PC-9 (cell line): ENCODE measurements at regions not wholly inside any gene's neighbourhood (a gene's known extent, or its start where the extent isn't known, plus 50 kb on each side); places are given as distances from the start of the nearest gene placed in this dataset.

Source experiments
- BruUV-seq: library from RNA; stranded (reverse); fragments of 400-500 nt; replicated peaks from 2 replicates; lab custom pipeline; 2021; lab: Mats Ljungman, UMichigan
- CTCF ChIA-PET: fragments of 300-600 bp; sonication (Branson Sonifier 250); formaldehyde crosslinking; loops from one replicate; lab custom pipeline; 2022; ENCODE audit warnings: antibody characterized with exemption; lab: Charles Lee
- POLR2A ChIA-PET: fragments of 300-600 bp; sonication (Branson Sonifier 250); formaldehyde crosslinking; loops from one replicate; lab custom pipeline; 2022; ENCODE audit warnings: antibody characterized with exemption; ENCODE audit not compliant: unreplicated experiment; lab: Charles Lee
- DNase-seq, 2 experiments: peaks; one replicate each; pipeline versions ENCODE4 v3.0.0 to v3.0.0-alpha.2; 2015 to 2022; ENCODE audit warnings: mixed read lengths in 1 of 2
- H2AFZ ChIP-seq: fragments of 200-600 bp; sonication (generic); 2 replicates; pipeline ENCODE4 v1.8.1; 2017; ENCODE audit warnings: antibody characterized with exemption
- H3F3A ChIP-seq: fragments of 200-600 bp; sonication (generic); 2 replicates; pipeline ENCODE4 v1.8.1; 2017; ENCODE audit warnings: antibody characterized with exemption, mild to moderate bottlenecking, low read depth; ENCODE audit not compliant: insufficient read depth
- H3K27ac ChIP-seq: fragments of 200-600 bp; sonication (generic); 2 replicates; pipeline ENCODE4 v1.6.1; 2016; ENCODE audit warnings: mixed run types
- H3K27me3 ChIP-seq: fragments of 200-600 bp; sonication (generic); 2 replicates; pipeline ENCODE4 v1.6.1; 2016; ENCODE audit warnings: low read depth, mixed run types; ENCODE audit not compliant: insufficient read depth
- H3K36me3 ChIP-seq: fragments of 200-600 bp; sonication (generic); 2 replicates; pipeline ENCODE4 v1.6.1; 2016; ENCODE audit warnings: low read depth, mixed run types
- H3K4me1 ChIP-seq: fragments of 200-600 bp; sonication (generic); replicated peaks from 2 replicates; pipeline ENCODE4 v1.6.1; 2016; ENCODE audit warnings: mixed run types; ENCODE audit not compliant: insufficient read depth
- H3K4me2 ChIP-seq: fragments of 200-600 bp; sonication (generic); 2 replicates; pipeline ENCODE4 v1.6.1; 2017; ENCODE audit warnings: mixed run types
- H3K4me3 ChIP-seq: fragments of 200-600 bp; sonication (generic); 2 replicates; pipeline ENCODE4 v1.6.1; 2016; ENCODE audit warnings: mixed run types
- H3K79me2 ChIP-seq: fragments of 200-600 bp; sonication (generic); 2 replicates; pipeline ENCODE4 v1.6.1; 2017; ENCODE audit warnings: low read depth, mixed run types
- H3K9me2 ChIP-seq: fragments of 200-600 bp; sonication (generic); 2 replicates; pipeline ENCODE4 v1.8.1; 2017; ENCODE audit warnings: mild to moderate bottlenecking; ENCODE audit not compliant: insufficient read depth
- H3K9me3 ChIP-seq: fragments of 200-600 bp; sonication (generic); 2 replicates; pipeline ENCODE4 v1.8.1; 2016; ENCODE audit warnings: low read depth; ENCODE audit not compliant: insufficient read depth
- H4K20me1 ChIP-seq: fragments of 200-600 bp; sonication (generic); 2 replicates; pipeline ENCODE4 v1.8.1; 2017; ENCODE audit not compliant: insufficient read depth
- CTCF ChIP-seq: fragments of 200-600 bp; sonication (generic); conservative IDR thresholded peaks from 2 replicates; pipeline ENCODE4 v1.6.1; 2017; ENCODE audit warnings: mixed run types, antibody characterized with exemption, mild to moderate bottlenecking, moderate library complexity
- EZH2 ChIP-seq: fragments of 200-600 bp; sonication (generic); IDR thresholded peaks from 2 replicates; pipeline ENCODE4 v1.8.0; 2017; ENCODE audit warnings: antibody characterized with exemption, low read depth
- intact Hi-C: fragments of 100-400 bp; cut with micrococcal nuclease; formaldehyde crosslinking; loops from one replicate; pipeline ENCODE4 v1.10.0; 2022; ENCODE audit not compliant: unreplicated experiment

- Histone ChIP-seq H3K27ac (no peak overlapping the region), H4K20me1 (no peaks in the 10 kb centered on the region), H3K9me3 (no peaks in the 10 kb centered on the region), H3K4me2 (no peak overlapping the region), H3K27me3 (no peaks in the 10 kb centered on the region), H3K9me2 (no peaks in the 10 kb centered on the region), H3F3A (peaks cover 30% of the 10 kb centered on the region), H3K4me3 (no peak overlapping the region), H3K4me1 (peaks cover 36% of the 10 kb centered on the region), H3K36me3 (no peaks in the 10 kb centered on the region), H2AFZ (no peak overlapping the region), H3K79me2 (no peaks in the 10 kb centered on the region)
- no peak for DNase-seq
- ChIA-PET POLR2A (interaction anchor here (0.7 kb wide), 1 partner anchor 436 kb away, joined by 10 read pairs; no protein-coding TSS in a partner anchor), CTCF (interaction anchor here (0.6 kb wide), 1 partner anchor 137 kb away, joined by 3 read pairs; no protein-coding TSS in a partner anchor)
- intact Hi-C loops, result no loop called here
- no TSS peak for BruUV-seq
- no peak for TF ChIP-seq CTCF
- TF ChIP-seq EZH2, result no peak
Observed at GRCh38 chr11:69953356-69953755, 124.8 kb upstream of the ANO1 start.

DNA sequence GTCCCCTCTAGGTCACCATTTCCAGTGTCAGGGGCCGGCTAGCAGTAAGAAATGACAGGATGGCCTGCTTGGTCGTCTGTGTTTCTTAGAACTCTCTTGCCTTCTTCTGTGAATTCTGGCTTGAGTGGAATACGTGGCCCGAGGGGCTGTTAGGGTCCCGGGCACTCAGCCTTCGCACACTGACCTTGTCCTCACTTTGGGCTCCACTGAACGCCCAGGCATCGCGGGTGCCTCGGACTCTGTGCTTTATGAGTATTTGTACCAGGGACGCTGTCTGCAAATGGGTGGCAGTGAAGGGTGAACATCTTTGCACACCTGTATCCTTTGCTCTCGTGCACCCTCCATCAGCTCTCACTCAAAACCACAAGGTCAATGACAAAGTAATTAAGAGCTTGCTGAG is 123.4 kb upstream of the ANO1 start:
- TF ChIP-seq EZH2 (no peak), CTCF (no peak)
- Histone ChIP-seq H3F3A (peaks cover 26% of the 10 kb centered on the region), H3K27me3 (no peaks in the 10 kb centered on the region), H3K4me2 (no peak overlapping the region), H3K79me2 (no peaks in the 10 kb centered on the region), H3K27ac (no peak overlapping the region), H3K4me1 (peaks cover 28% of the 10 kb centered on the region), H4K20me1 (no peaks in the 10 kb centered on the region), H3K36me3 (no peaks in the 10 kb centered on the region), H2AFZ (no peak overlapping the region), H3K9me2 (no peaks in the 10 kb centered on the region), H3K4me3 (no peak overlapping the region), H3K9me3 (peaks cover 6% of the 10 kb centered on the region; the same call in 1 of the 2 replicates)
- DNase-seq, result no peak
- POLR2A ChIA-PET, result no interaction called here
- intact Hi-C loops, result no loop called here
- BruUV-seq, result no TSS peak
- CTCF ChIA-PET, result no interaction called here

- Histone ChIP-seq H4K20me1 (no peaks in the 10 kb centered on the region), H3K27ac (no peak overlapping the region), H3K4me1 (peaks cover 19% of the 10 kb centered on the region), H3K27me3 (no peaks in the 10 kb centered on the region), H3K79me2 (no peaks in the 10 kb centered on the region), H3K9me2 (no peaks in the 10 kb centered on the region), H3F3A (peaks cover 16% of the 10 kb centered on the region; the same call in 1 of the 2 replicates), H3K4me2 (no peak overlapping the region), H3K36me3 (no peaks in the 10 kb centered on the region), H3K9me3 (peaks cover 6% of the 10 kb centered on the region; the same call in 1 of the 2 replicates), H3K4me3 (no peak overlapping the region), H2AFZ (no peak overlapping the region)
- no peak for DNase-seq
- BruUV-seq, result no TSS peak
- no peak for TF ChIP-seq CTCF
- TF ChIP-seq EZH2, result no peak
- intact Hi-C loops, result no loop called here
- POLR2A ChIA-PET, result no interaction called here
- CTCF ChIA-PET, result no interaction called here
Observed at GRCh38 chr11:69956669-69957190, 121.4 kb upstream of the ANO1 start.
